ENCODE measurements at regions not wholly inside any gene's neighbourhood (a gene's known extent, or its start where the extent isn't known, plus 50 kb on each side); places are given as distances from the start of the nearest gene placed in this dataset.

DNA sequence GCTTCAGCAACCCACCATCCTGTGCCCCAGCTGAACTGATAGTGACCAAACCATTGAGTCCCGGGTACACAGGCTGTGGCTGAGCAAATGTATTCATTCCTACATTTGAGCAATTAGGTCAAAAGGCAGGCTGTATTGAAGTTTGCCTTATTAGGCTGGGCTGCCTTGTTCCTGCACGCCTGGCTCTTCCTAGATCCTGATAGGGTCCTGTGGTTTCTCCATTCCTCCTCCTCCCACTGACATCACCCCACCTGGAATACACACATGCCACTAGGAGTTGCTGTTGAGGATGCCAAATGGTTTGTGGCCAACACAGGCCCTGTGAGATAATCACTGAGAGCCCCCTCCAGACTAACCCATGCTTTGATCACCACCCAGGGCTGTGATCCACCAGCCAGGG is 66.4 kb upstream of the FGFR2 start:
- Histone ChIP-seq H3K27ac (ENCODE audit: low read depth, low read length) (no peak overlapping the region), H4K20me1 (ENCODE audit: insufficient read depth, low read length) (no peaks in the 10 kb centered on the region), H3K4me2 (ENCODE audit: low read length) (no peak overlapping the region), H3K9ac (ENCODE audit: low read length) (no peak overlapping the region), H3K27me3 (ENCODE audit: insufficient read depth, low read length) (no peaks in the 10 kb centered on the region), H3K4me3 (ENCODE audit: insufficient read depth, low read depth, low read length) (no peak overlapping the region), H2AFZ (ENCODE audit: low read depth, low read length) (no peak overlapping the region), H3K4me1 (ENCODE audit: insufficient read depth, low read length) (peaks cover 11% of the 10 kb centered on the region), H3K36me3 (ENCODE audit: insufficient read depth, low read length) (no peaks in the 10 kb centered on the region), H3K9me3 (ENCODE audit: insufficient read depth, low read depth, low read length) (no peaks in the 10 kb centered on the region), H3K79me2 (ENCODE audit: insufficient read depth, low read length) (no peaks in the 10 kb centered on the region)
- FAIRE-seq (no peak), DNase-seq (ENCODE audit: low read depth) (no peak)
- Mint-ChIP-seq H3K27me3 (ENCODE audit: low read depth, unreplicated experiment) (peaks cover 7% of the 10 kb centered on the region), H3K4me3 (ENCODE audit: unreplicated experiment) (no peak overlapping the region), H3K9me3 (ENCODE audit: unreplicated experiment) (peaks cover 12% of the 10 kb centered on the region), H3K4me1 (ENCODE audit: low read depth, unreplicated experiment) (peaks cover 10% of the 10 kb centered on the region), H3K36me3 (ENCODE audit: low read depth, unreplicated experiment) (no peaks in the 10 kb centered on the region), H3K27ac (ENCODE audit: unreplicated experiment) (no peak overlapping the region)
- TF ChIP-seq EZH2 (IDR thresholded peaks at IDR 0.05; ENCODE audit: insufficient read depth, low read length), result no peak
- TF ChIP-seq, protein P1, sequence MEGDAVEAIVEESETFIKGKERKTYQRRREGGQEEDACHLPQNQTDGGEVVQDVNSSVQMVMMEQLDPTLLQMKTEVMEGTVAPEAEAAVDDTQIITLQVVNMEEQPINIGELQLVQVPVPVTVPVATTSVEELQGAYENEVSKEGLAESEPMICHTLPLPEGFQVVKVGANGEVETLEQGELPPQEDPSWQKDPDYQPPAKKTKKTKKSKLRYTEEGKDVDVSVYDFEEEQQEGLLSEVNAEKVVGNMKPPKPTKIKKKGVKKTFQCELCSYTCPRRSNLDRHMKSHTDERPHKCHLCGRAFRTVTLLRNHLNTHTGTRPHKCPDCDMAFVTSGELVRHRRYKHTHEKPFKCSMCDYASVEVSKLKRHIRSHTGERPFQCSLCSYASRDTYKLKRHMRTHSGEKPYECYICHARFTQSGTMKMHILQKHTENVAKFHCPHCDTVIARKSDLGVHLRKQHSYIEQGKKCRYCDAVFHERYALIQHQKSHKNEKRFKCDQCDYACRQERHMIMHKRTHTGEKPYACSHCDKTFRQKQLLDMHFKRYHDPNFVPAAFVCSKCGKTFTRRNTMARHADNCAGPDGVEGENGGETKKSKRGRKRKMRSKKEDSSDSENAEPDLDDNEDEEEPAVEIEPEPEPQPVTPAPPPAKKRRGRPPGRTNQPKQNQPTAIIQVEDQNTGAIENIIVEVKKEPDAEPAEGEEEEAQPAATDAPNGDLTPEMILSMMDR (IDR thresholded peaks at IDR 0.05; ENCODE audit: insufficient read depth, low read depth, low read length), result no peak

GRCh38 chr10:121662945-121663917 is 65.0 kb upstream of the FGFR2 start:
- DNase-seq (ENCODE audit: low read depth) (no peak), FAIRE-seq (no peak)
- Histone ChIP-seq H3K4me1 (ENCODE audit: insufficient read depth, low read length) (peaks cover 7% of the 10 kb centered on the region), H3K4me2 (ENCODE audit: low read length) (no peak overlapping the region), H3K9me3 (ENCODE audit: insufficient read depth, low read depth, low read length) (no peaks in the 10 kb centered on the region), H3K4me3 (ENCODE audit: insufficient read depth, low read depth, low read length) (no peak overlapping the region), H2AFZ (ENCODE audit: low read depth, low read length) (no peak overlapping the region), H3K79me2 (ENCODE audit: insufficient read depth, low read length) (no peaks in the 10 kb centered on the region), H3K27me3 (ENCODE audit: insufficient read depth, low read length) (no peaks in the 10 kb centered on the region), H3K27ac (ENCODE audit: low read depth, low read length) (no peak overlapping the region), H3K36me3 (ENCODE audit: insufficient read depth, low read length) (no peaks in the 10 kb centered on the region), H3K9ac (ENCODE audit: low read length) (no peak overlapping the region), H4K20me1 (ENCODE audit: insufficient read depth, low read length) (no peaks in the 10 kb centered on the region)
- peaks cover 12% of the 10 kb centered on the region for H3K9me3 Mint-ChIP-seq (ENCODE audit: unreplicated experiment)
- TF ChIP-seq EZH2 (IDR thresholded peaks at IDR 0.05; ENCODE audit: insufficient read depth, low read length), result no peak
- TF ChIP-seq, protein P1 (IDR thresholded peaks at IDR 0.05; ENCODE audit: insufficient read depth, low read depth, low read length), result no peak
- peaks cover 13% of the 10 kb centered on the region for H3K27me3 Mint-ChIP-seq (ENCODE audit: low read depth, unreplicated experiment)
- peaks cover 6% of the 10 kb centered on the region for H3K4me1 Mint-ChIP-seq (ENCODE audit: low read depth, unreplicated experiment)
- H3K27ac Mint-ChIP-seq (ENCODE audit: unreplicated experiment), result no peak overlapping the region
- no peaks in the 10 kb centered on the region for H3K36me3 Mint-ChIP-seq (ENCODE audit: low read depth, unreplicated experiment)
- no peak overlapping the region for H3K4me3 Mint-ChIP-seq (ENCODE audit: unreplicated experiment)

DNA sequence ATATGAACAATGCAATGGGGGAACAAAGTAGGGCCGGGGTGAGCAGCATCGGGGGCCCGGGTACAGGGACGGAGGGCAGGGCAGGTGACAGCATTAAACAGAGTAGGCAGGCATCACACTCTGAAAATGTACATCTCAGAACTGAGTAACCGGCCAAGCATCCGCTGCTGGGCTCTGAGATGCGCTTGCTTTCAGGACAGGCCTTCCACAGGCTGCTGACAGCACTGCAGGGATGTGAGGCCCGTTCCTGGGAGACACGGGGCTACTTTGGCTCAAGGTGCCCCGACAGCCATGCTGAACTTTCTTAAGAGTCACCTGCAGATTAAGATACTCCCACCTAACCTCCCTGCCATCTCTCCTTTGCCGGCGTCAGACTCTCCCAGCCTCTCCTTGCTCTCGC is 64.3 kb upstream of the FGFR2 start:
- no peak for FAIRE-seq
- no peak overlapping the region for H3K4me3 Mint-ChIP-seq (ENCODE audit: unreplicated experiment)

More for the DNA sequence above, 64.3 kb upstream of the FGFR2 start:
- Mint-ChIP-seq H3K4me1 (ENCODE audit: low read depth, unreplicated experiment) (no peaks in the 10 kb centered on the region), H3K9me3 (ENCODE audit: unreplicated experiment) (peaks cover 12% of the 10 kb centered on the region), H3K27me3 (ENCODE audit: low read depth, unreplicated experiment) (peaks cover 14% of the 10 kb centered on the region), H3K27ac (ENCODE audit: unreplicated experiment) (no peak overlapping the region), H3K36me3 (ENCODE audit: low read depth, unreplicated experiment) (no peaks in the 10 kb centered on the region)
- DNase-seq (ENCODE audit: low read depth), result no peak
- Histone ChIP-seq H3K9me3 (ENCODE audit: insufficient read depth, low read depth, low read length) (no peaks in the 10 kb centered on the region), H4K20me1 (ENCODE audit: insufficient read depth, low read length) (no peaks in the 10 kb centered on the region), H3K4me2 (ENCODE audit: low read length) (no peak overlapping the region), H3K27ac (ENCODE audit: low read depth, low read length) (no peak overlapping the region), H3K27me3 (ENCODE audit: insufficient read depth, low read length) (no peaks in the 10 kb centered on the region), H3K9ac (ENCODE audit: low read length) (no peak overlapping the region), H2AFZ (ENCODE audit: low read depth, low read length) (no peak overlapping the region), H3K79me2 (ENCODE audit: insufficient read depth, low read length) (no peaks in the 10 kb centered on the region), H3K4me1 (ENCODE audit: insufficient read depth, low read length) (peaks cover under 1% of the 10 kb centered on the region), H3K4me3 (ENCODE audit: insufficient read depth, low read depth, low read length) (no peak overlapping the region), H3K36me3 (ENCODE audit: insufficient read depth, low read length) (no peaks in the 10 kb centered on the region)
- TF ChIP-seq, protein P1 (IDR thresholded peaks at IDR 0.05; ENCODE audit: insufficient read depth, low read depth, low read length), result no peak
- no peak for TF ChIP-seq EZH2 (IDR thresholded peaks at IDR 0.05; ENCODE audit: insufficient read depth, low read length)

Data from astrocyte (in vitro differentiated cells and primary cell).